HCT116 (cell line): ENCODE measurements at regions not wholly inside any gene's neighbourhood (a gene's known extent, or its start where the extent isn't known, plus 50 kb on each side); places are given as distances from the start of the nearest gene placed in this dataset.

ENCODE experiments used
- ATF3 ChIP-seq: IDR thresholded peaks from 2 replicates; pipeline ENCODE4 v1.6.1; 2012
- CEBPB ChIP-seq: IDR thresholded peaks from 2 replicates; pipeline ENCODE4 v1.6.1; 2012; ENCODE audit warnings: low read depth
- CTCF ChIP-seq, 3 experiments: fragments of 200-600 bp in 1 of 3; sonication (generic) in 1 of 3; IDR thresholded peaks in 2 of 3; conservative IDR thresholded peaks in 1 of 3; 2 replicates each; pipeline ENCODE4 v1.5.1; 2012 to 2017; ENCODE audit warnings: low read depth in 2 of 3, low read length in 2 of 3, antibody characterized with exemption in 1 of 3, borderline replicate concordance in 1 of 3, control low read depth in 1 of 3, mild to moderate bottlenecking in 1 of 3, mixed read lengths in 1 of 3, mixed run types in 1 of 3, moderate library complexity in 1 of 3; ENCODE audit not compliant: insufficient read depth in 1 of 3
- EZH2 ChIP-seq: fragments of 200-600 bp; sonication (generic); IDR thresholded peaks from 2 replicates; pipeline ENCODE4 v1.6.1; 2017; ENCODE audit warnings: antibody characterized with exemption, mixed run types
- EZH2phosphoT487 ChIP-seq: fragments of 200-600 bp; IDR thresholded peaks from 2 replicates; pipeline ENCODE4 v1.6.1; 2018; ENCODE audit warnings: antibody characterized with exemption, borderline replicate concordance
- FOSL1 ChIP-seq: IDR thresholded peaks from 2 replicates; pipeline ENCODE4 v1.6.1; 2012; ENCODE audit warnings: low read depth
- POLR2A ChIP-seq: IDR thresholded peaks from 2 replicates; pipeline ENCODE4 v1.7.0; 2011; ENCODE audit warnings: borderline replicate concordance; ENCODE audit not compliant: insufficient read depth, insufficient read length; ENCODE audit errors: extremely low read depth
- POLR2AphosphoS5 ChIP-seq: IDR thresholded peaks from 2 replicates; pipeline ENCODE4 v1.6.1; 2011; ENCODE audit warnings: mild to moderate bottlenecking, low read depth, low read length, moderate library complexity
- RAD21 ChIP-seq: IDR thresholded peaks from 2 replicates; pipeline ENCODE4 v1.6.1; 2012; ENCODE audit warnings: low read depth, mild to moderate bottlenecking
- REST ChIP-seq: IDR thresholded peaks from 2 replicates; pipeline ENCODE4 v1.6.1; 2012; ENCODE audit warnings: low read depth
- TCF7L2 ChIP-seq: IDR thresholded peaks from 2 replicates; pipeline ENCODE4 v1.7.0; 2011; ENCODE audit warnings: borderline replicate concordance, inconsistent platforms; ENCODE audit not compliant: insufficient read depth, insufficient read length; ENCODE audit errors: extremely low read depth
- YY1 ChIP-seq: IDR thresholded peaks from 2 replicates; pipeline ENCODE4 v1.6.1; 2011; ENCODE audit warnings: low read length, low read depth, moderate library complexity, mild to moderate bottlenecking; ENCODE audit not compliant: insufficient replicate concordance; ENCODE audit errors: extremely low read depth
- ZNF274 ChIP-seq: fragments of 200-500 bp; sonication (Bioruptor generic); IDR thresholded peaks from 2 replicates; pipeline ENCODE4 v1.6.1; 2014; ENCODE audit warnings: mild to moderate bottlenecking, low read depth, low read length, inconsistent platforms
- TF ChIP-seq, protein P1 (sequence below): IDR thresholded peaks from 2 replicates; pipeline ENCODE4 v1.6.1; 2012

- no peak for TF ChIP-seq FOSL1
- no peak for TF ChIP-seq CTCF (IDR thresholded peaks at IDR 0.05 in 2 of 3, conservative IDR thresholded peaks at IDR 0.05 in 1 of 3; ENCODE audit: borderline replicate concordance in 1 of 3, insufficient read depth in 1 of 3, low read depth in 2 of 3, low read length in 2 of 3)
- TF ChIP-seq ZNF274, result no peak
- no peak for TF ChIP-seq REST
- TF ChIP-seq RAD21, result no peak
- TF ChIP-seq EZH2, result no peak
- no peak for TF ChIP-seq TCF7L2
- TF ChIP-seq CEBPB, result no peak
- TF ChIP-seq, protein P1, sequence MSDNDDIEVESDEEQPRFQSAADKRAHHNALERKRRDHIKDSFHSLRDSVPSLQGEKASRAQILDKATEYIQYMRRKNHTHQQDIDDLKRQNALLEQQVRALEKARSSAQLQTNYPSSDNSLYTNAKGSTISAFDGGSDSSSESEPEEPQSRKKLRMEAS, result no peak
- TF ChIP-seq POLR2AphosphoS5, result no peak
- no peak for TF ChIP-seq POLR2A
- TF ChIP-seq EZH2phosphoT487, result no peak
- TF ChIP-seq YY1, result no peak
- TF ChIP-seq ATF3, result no peak
Measured at GRCh38 chr2:81194176-81194575, 889.6 kb upstream of the LRRTM1 start.
